ENCODE measurements at regions not wholly inside any gene's neighbourhood (a gene's known extent, or its start where the extent isn't known, plus 50 kb on each side); places are given as distances from the start of the nearest gene placed in this dataset.
A peak's percentile ranks its signal among the peaks of the same experiment; 100 is the strongest.

DNA sequence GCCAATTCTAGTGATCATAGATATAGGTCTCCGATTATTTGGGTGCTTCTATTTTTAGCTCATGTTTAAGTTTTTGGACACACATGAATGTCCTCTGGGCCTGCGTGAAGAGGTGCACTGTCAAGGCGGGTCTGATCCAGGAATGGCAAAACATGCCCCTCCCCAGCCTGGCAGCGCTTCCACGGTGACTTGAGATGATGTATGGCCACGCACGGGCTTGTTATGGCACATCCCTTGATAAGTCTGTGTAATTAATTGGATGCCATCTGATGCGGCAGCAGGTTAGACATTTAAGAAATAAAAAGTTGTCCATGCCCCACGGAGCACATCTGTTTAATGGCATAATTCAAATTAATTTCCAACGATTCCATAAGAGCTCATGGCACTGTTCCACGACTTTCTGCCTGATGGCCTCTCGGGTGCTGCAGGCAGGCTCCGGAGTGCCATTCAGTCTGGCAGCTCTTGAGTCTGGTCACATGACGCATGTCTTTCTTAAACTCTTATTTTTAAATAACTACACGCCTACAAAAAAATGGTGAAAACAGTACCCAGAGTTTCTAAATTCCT lies 151.4 kb downstream of the ACKR3 start:
- DNase-seq = no peak

GRCh38 chr2:236724200-236724599 lies 154.6 kb downstream of the ACKR3 start:
- no peak for DNase-seq

GRCh38 chr2:236726701-236727450 lies 157.3 kb downstream of the ACKR3 start:
- no peak for DNase-seq

DNA sequence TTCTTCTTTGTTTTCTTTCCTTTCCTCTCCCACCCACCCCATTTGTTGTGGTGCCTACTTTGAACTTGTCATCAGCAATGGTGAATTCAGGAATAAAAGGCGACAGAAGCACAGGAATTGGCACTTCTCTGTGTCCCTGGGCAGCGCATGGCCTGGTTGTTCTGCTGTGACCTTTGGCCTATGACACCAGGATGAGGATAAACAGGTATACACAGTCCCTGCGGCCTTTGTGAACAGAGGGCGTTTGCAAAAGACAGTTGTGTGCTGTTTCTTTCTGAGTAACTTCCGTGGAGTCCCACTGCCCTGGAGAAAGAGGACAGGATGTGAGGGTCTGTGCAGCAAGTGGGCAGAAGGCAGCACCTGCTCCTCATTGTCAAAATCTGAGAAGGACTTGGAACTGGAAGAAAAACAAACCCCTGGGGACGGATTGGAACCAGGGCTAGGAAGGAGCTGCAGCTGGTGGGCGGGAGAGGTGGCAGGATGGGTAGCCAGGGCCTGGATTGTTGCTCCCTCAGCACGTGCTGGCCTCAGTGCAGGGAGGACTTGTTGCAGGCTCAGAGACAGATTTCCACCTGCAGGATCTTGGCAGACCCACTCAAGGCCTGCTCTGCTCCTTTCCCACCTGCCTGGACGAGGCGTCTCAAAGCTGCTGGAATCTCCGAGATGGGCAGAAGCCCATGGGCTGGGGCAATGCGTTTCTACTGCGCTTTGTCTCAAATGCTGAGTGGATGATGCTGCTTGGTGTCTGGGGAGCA lies 159.5 kb downstream of the ACKR3 start:
- no peak for DNase-seq

- no peak for DNase-seq
Measured at GRCh38 chr2:236730393-236730792, 160.8 kb downstream of the ACKR3 start.

GRCh38 chr2:236731767-236732580 lies 162.3 kb downstream of the ACKR3 start:
- DNase-seq = no peak

- DNase-seq = no peak
Measured at GRCh38 chr2:236733156-236733555, 163.5 kb downstream of the ACKR3 start.

GRCh38 chr2:236735825-236736238 lies 166.2 kb downstream of the ACKR3 start:
- no peak for DNase-seq

GRCh38 chr2:236738030-236738429 lies 168.4 kb downstream of the ACKR3 start:
- no peak for DNase-seq

- DNase-seq = no peak
Measured at GRCh38 chr2:236738896-236739295, 169.3 kb downstream of the ACKR3 start.

- no peak for DNase-seq
Measured at GRCh38 chr2:236739663-236740062, 170.0 kb downstream of the ACKR3 start.

DNA sequence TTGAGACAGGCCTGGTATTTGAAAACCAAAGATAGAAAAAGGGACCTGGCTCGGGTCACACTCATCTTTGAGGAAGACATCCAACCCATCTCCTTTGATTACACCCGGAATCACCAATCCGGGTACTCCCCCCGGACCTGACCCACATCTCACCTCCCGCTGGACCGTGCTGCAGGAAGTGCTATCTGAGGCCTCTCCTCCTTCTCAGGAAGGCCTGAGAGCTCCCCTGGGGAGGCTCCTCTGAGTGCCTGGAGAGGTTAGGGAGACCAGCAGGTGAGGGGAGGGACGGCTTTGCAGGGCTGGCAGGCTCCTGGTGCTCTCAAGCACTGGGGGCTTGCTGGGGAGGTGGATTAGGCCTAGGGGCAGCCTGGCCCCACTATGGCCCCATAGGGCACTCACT lies 170.9 kb downstream of the ACKR3 start:
- DNase-seq = no peak

DNA sequence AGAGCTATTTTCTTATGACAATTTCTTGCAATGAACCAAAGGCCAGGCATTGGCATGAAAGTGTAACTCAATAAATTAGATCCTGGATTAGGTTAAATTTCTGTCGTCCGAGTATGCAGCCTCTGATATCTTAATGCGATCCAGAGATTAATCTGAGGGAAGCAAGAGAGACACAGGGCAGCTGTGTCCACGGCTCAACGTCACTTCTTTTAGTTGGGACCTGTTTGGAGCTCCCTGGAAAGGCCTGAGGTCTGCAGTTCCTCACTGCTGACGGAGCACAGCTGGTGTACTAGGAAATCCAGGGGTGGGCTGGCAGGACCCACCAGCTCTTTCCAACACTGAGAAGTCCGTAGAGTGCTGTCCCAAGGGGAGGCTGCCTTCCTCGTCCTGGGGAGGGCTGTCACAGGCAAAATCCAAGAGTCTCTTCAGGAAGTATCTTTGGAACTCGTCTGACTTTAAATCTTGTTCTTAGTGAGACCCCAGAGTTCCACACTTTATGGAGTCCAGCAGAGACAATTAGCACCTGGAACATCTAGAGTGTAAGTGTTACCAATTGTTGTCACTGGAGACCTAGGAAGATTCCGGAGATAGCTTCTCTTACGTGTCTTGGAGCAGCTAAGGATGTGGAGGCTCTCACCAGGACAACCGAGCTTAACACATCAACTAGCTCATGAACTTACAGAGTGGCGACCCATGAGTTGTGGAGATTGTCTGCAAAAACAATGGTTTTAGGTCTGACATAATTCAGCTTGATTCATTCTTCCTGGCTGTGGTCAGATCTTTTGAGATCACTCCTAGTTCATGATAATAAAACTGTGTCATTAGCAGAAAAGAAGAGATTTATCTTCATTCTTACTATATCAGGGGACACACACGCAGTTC lies 173.7 kb downstream of the ACKR3 start:
- DNase-seq = no peak

GRCh38 chr2:236743921-236744280 lies 174.3 kb downstream of the ACKR3 start:
- DNase-seq = no peak

- no peak for DNase-seq
Measured at GRCh38 chr2:236744281-236744705, 174.7 kb downstream of the ACKR3 start.

DNA sequence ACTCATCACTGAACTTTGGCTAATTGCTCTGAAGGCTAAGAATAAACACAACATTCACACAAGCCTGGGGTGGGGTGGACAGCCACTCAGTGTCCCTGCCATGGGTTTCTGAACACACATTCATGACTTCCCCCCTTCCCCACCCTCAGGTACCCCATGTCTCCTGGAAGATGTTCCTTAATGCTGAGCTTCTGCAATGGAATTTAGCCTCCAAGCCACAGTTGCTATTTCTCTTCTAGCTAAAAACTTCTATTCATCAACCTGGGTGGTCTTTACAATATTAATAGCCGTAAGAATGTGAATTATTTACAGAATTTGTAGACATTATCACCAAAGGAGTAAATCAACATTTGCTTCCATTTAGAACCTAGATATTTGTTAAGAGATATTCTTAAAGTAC lies 175.1 kb downstream of the ACKR3 start:
- no peak for DNase-seq

- no peak for DNase-seq
Measured at GRCh38 chr2:236745420-236746210, 176.0 kb downstream of the ACKR3 start.

GRCh38 chr2:236746833-236747232 lies 177.2 kb downstream of the ACKR3 start:
- DNase-seq = no peak

GRCh38 chr2:236747426-236747825 lies 177.8 kb downstream of the ACKR3 start:
- DNase-seq = no peak

DNA sequence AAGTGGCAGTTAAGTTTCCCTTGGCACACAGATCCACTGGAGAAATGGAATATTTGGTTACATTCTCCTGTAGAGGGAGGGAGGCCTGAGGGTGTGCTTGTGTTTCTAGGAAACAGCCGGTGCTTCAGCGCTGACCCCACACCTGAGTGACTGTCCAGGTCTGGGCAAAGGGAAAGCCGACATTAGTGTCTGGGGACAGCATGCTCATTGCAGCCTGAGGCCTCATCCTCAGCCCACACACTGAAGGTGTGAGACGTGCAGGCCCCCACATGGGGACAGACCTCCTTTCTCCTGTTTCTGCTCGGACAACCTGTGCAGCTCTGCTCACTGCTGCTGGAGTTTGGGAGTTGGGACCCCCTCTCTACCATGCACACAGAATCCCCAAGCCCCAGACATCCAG lies 178.3 kb downstream of the ACKR3 start:
- no peak for DNase-seq

DNA sequence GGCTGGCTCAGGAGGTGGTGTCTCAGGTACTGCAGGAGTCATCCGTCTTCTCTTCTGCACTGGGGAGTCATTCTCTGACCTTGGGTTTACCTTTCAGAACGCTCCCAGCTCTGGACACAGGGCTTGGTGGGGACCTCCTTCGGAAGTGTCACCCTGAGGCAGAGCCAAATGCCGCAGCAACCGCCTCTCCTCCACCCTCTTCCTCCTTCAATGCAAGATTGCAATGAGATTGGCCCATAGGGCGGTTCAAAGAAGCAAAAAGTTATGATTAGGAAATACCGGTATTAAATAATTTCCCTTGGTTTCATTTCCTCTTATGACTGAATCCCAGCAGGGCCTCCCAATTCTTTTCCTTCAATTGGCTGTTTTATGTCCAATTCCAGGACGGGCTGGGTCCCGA lies 178.8 kb downstream of the ACKR3 start:
- DNase-seq = peak; percentile 50

Data from CD4-positive, alpha-beta T cell treated with Interleukin-15 for 1 hour (primary cell).